ENCODE measurements at regions not wholly inside any gene's neighbourhood (a gene's known extent, or its start where the extent isn't known, plus 50 kb on each side); places are given as distances from the start of the nearest gene placed in this dataset.

DNA sequence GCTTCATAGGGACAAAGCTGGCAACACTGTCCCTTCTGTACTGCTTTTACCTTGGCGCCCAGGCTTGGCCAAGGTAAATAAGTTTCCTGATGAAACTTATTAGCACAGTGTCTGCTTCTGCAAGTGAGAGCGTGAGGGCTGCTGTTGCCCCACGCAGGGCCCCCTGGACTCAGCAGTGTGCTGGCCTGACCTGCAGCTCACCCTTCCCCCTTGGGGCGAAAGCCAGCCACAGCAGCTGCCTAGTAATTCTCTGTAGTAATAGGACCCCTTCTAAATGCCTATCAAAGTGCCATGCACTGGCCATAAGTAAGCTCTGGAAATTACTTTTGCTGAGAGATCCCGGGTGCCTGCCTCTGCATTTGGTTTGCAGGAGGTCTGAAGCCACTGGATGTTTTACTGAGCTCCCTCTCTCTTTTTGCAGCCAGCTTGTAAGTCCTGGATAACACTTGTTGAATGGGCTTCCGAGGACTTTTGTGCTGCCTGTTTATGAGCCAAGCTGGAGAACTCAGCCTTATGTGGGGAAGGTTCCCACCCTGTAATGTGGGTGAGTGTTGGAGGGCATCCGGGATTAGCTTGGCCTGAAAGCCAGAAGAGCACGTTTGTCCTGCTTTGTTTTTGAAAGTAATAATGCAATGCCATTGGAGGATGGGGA, 293.9 kb downstream of the C7orf25 start:
- no peak for DNase-seq (ENCODE audit: low read depth in 2 of 2)

DNA sequence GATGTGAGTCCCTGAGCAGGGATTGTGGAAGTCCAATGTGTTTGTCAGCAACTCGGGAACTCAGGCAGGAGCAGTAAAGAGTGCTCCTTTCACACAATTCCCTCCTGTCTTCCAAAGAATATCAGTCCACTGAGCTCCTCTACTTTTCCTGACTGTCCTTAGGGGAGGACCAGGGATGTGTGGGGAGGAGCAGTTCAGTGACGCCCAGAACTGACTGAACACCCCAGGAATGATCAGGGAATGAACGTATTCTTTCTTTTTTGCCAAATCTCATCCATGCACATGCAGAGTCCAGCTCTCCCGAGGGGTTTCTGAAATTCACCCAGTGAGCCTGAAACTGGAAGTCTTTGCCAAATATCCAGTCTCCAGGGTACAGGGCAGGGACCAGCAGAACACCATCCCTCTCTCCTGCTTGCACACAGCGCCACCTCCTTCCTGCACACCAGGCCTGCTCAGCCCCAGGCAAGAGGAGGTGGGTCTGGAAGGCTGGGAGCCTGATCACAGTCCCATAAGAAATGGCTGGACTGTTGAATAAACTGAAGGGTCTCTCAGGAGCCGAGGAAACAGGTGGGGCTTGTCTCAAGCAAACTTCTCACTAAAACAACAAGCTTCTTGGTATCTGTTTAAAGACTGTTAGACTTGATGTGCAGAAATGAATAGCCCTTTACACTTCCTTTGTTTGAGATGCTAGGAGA, 294.7 kb downstream of the C7orf25 start:
- DNase-seq (ENCODE audit: low read depth in 2 of 2), result no peak

DNA sequence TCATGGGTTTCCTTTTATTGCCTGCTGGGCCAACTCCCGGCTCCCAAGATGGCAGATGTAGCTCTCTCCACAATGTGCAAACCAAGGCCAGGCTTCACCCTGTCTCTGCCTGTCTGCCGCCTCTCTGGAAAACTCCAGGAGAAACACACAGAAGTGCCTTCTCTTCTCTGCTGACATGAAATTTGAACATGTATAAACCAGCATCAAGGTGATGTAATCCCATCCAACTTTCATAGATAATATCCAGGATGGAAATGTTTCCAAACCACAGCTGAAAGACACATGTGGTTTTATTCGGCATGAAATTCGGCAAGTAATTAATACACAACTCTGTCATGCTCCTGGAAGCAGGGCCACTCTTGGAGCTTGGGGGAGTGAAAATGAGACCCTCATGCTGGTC, 297.2 kb downstream of the C7orf25 start:
- DNase-seq (ENCODE audit: low read depth in 2 of 2), result peak in 1 of 2 experiments; percentile 26

DNA sequence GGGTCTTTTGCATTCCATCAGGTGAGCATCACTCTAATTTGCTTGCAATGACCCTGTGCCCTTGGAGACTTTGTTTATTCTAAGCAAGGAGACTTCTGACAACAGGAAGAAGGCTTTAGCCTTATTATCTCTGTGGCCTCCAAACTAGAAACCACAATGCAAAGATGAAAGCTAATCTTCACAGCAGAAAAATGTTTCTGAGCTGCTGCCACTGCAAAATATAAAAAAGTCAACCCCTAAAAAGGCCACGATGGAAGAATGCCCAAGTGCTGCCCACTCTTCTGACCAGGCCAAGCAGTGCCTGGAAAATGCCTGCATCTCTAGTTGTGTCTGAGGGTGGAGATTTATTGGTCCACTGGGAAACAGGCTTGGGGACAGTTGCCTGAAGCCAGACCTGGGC, 299.9 kb downstream of the C7orf25 start:
- DNase-seq (ENCODE audit: low read depth in 2 of 2), result no peak

DNA sequence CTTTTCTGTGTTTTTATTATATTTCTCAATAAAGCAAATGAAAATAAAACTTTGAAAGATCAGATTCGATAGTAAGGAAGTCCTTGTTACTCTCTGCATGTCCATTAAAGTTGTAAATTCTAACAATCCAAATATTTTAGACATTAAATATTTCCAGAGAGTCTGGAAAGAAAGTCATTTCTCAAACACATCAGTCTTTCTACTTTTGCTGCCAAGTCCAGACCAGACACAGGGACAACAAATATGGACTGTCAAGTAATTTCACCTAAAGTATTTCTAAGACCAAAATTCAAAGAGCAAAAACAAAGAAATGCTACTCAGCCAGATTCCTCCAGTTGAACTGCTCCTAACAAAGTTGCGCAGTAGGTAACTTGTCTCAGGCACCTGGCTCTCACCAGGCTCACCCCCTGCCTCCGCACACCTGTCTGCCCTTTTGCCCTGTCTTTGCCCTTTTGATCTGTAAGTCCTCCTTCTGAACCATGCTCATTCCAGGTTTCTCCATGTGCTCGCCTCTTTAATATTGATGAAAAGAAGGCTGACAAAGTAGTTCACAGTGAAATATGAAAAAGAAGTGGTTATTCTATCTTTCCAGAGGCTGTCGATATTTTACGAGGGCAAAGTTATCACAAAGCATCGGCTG, 300.5 kb downstream of the C7orf25 start:
- no peak for DNase-seq (ENCODE audit: low read depth in 2 of 2)

DNA sequence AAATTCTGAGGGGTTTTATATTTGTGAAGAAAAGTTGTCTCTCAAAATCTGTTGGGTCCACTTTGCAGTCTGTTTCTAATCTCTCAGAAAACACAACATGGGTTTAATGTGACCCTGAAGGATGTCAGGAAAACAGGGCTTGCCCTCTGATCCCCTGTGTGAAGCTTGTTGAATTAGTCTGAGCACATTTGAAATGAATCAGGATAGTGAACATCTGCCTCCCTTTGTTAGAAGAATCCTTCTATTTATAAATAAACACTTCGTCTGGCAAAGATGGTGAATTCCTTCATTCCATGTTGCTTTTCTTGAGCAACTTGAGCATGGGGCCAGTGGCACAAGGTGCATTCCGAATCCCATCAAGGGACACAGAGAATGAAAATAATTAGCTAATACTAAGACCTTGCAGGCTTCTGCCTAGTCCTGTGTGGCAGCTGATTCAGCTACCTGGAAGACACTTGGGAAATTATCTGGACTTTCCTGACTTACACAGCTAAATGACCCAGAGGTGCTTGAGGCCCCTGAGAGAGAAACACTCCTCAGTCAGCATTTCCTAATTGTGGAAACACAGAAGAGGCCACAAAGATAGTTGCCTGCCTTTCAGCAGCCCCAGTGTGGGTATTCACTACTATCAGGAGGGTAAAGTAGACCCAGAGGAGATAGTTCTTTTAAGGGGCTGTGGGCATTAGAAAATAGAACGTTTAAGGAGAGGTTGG, 305.5 kb downstream of the C7orf25 start:
- no peak for DNase-seq (ENCODE audit: low read depth in 2 of 2)

DNA sequence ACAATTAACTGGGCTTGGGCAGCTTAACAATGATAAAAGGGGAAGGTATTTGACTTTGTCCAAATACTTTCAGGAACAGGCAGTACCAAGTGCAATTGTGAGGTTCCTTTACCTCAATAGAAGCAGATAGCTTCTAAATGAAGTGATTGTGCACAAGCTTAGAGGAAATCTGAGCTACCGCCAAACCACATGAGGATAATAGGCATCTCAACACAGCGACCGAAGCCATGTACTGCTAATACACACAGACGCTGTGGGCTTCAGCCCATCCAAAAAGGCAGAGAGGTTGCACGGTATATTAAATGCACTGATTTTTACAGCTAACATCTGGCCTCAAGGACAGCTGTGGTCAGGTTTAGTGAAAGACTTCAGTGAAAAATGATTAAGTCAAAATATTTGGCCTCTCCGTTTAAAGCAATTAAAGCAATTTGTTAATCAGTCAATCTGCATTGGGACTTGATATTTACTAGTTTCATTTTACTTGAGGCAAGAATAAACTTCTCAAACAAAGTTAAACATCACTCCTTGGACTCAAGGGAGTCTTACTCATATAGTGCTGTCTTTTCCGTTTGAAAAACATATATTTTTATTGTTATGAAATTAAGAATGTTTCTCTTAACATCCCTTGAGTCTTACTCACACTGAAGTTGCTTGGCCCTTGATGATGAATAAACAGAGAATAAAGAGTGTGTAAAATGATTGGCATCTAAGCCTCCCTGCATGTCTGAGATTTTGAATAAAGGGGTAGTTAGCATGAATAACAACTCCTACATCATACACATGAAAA, 306.3 kb downstream of the C7orf25 start:
- DNase-seq (ENCODE audit: low read depth in 2 of 2), result peak; percentile 27 to 28

DNA sequence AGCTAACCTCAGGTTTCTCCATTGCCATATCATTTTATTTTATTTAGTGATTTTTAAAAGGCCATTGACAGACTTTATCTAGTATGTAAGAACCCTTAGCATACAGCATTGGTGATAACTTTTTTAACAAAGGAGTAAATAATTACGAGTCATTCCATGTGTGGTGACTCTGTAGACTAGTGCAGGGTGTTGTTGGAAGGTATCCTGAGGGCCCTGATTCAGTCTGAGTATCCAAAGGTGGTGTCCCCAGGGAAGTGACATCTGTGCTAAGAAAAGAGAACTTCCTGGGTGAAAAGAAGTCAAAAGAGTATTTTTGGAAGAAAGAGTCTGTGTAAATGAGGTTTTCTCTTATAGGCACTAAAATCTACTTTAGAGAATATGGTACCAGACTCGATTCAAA, 308.4 kb downstream of the C7orf25 start:
- DNase-seq (ENCODE audit: low read depth in 2 of 2), result no peak

DNA sequence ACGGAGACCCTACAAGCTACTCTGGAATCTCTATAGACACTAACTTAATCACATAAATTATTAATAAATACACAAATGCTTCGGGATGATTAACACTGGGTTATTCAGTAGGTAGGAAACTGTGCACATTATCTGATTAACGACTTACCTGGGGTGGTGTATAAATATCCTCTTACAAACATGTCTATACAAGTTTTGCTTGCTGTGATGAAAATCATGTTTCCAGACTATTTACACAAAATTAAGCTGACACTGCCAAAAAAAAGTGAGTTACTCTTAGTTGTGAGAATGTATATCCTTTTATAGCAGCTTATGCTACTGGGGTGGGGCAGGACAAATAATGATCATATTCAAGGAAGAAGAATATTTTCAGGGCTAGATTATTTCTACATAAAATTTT, 314.6 kb downstream of the C7orf25 start:
- DNase-seq (ENCODE audit: low read depth in 2 of 2), result no peak

DNA sequence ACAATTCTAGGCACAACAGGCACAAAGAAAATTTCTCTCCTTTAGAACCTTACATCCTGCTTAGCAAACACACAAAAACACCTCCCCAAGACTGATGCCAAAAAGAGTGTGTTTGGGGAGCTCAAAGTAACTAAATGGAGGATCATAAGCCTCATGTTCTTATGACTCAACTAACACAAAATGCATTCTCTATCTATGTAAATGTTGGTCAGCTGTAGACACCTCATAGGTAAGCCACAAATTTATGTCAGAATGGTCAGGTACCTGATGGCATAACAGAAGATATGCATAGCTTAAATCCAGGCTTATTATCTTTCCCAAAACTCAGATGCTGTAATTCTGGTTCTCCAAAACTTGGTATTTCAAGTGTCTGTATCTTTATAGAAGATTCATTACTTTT, 315.1 kb downstream of the C7orf25 start:
- DNase-seq (ENCODE audit: low read depth in 2 of 2), result no peak

DNA sequence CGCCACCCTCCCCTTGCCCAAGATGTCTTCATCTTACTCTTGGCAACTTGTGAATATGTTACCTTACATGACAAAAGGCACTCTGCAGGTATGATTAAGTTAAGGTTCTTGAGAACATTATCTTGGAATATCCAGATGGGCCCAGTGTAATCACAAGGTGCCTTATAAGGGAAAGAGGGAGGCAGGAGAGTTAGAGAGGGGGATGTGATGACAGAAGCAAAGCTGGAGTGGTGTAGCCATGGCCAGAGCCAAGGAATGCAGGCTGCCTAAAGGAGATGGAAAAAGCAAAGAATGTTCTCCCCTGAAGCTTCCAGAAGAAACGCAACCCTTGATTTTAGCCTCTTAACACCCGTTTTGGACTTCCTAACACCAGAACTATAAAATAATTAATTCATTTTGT, 318.0 kb downstream of the C7orf25 start:
- DNase-seq (ENCODE audit: low read depth in 2 of 2), result no peak

DNA sequence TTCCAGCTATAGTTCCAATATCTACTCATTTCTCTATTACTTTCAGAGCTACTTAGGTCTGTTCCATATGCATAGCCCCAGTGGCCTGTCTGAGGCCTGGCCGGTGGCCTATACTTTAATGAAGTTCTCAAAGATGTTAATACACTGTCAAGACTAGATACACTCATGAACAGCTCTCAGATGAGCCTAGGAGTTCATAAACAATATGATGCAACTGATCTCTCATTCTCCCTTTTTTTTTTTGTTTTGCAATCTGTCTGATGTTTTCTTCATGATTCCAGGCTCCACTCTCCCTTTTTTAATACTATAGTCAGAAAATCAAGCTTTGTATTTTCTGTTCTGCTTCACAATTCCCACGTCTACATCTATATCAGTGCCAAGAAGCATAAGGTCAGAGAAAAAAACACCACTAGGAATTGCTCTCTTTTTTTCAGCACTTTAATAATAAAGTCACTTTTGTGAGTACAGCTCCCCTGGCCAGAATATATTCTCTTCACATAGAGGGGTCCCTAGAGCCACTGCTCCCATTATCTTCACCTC, 321.0 kb downstream of the C7orf25 start:
- no peak for DNase-seq (ENCODE audit: low read depth in 2 of 2)

DNA sequence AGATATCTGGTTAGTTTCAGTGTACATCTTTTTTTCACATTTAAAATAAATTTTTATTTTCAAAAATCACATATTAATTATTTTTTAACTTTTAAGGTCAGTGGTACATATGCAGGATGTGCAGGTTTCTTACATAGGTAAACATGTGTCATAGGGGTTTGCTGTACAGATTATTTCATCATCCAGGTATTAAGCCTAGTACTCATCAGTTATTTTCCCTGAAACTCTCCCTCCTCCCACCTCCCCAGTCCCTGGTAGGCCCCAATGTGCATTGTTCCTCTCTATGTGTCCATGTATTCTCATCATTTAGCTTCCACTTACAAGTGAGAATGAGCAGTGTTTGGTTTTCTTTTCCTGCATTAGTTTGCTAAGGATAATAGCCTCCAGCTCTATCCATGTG, 323.0 kb downstream of the C7orf25 start:
- no peak for DNase-seq (ENCODE audit: low read depth in 2 of 2)

DNA sequence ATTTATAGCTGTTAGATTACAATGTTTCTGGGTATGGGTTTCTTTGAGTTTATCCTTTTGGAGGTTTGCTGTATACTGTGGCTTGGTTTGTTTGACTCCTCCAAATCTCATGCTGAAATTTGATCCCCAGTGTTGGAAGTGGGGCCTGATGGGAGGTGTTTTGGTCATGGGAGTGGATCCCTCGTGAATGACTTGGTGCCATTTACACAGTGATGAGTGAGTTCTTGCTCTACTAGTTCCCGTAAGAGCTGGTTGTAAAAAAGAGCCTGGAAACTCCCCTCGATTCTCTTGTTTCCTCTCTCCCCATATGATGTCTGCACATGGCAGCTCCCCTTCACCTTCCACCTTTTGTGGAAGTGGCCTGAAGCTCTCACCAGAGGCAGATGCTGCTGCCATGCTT, 324.1 kb downstream of the C7orf25 start:
- no peak for DNase-seq (ENCODE audit: low read depth in 2 of 2)

DNA sequence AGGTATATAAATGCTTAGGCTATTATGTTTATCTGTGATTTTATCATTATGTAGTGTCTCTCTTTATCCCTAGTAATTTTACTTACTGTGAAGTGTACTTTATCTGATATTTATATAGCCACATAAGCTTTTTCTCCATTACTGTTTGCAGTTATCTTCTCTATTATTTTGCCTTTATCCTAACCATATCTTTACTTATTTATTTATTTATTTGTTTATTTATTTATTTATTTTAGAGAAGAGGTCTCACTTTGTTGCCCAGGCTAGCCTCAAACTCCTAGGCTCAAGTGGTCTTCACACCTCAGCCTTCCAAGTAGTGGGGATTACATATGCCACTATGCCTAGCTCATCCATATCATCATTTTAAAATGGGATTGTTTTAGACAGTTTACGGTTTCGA, 331.8 kb downstream of the C7orf25 start:
- no peak for DNase-seq (ENCODE audit: low read depth in 2 of 2)

DNA sequence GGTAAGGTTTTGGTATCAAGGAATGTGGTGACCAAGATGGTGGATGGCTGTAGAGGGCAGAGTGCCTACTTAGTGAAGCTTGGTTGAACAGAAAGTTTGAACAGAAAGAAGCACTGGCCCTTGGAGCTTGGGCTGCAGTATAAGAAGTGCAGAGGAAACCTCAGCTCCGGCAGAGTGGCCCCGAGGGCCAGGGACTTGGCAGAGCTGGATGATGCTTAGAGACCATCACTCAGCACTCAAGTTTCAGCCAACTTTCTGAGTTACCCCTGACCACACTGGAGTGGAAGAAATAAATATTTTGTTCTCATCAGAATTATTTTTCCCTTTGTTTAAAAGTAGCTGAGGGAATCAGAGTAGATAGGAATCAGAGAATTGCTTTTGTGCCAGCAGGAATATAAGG, 336.7 kb downstream of the C7orf25 start:
- no peak for DNase-seq (ENCODE audit: low read depth in 2 of 2)

DNA sequence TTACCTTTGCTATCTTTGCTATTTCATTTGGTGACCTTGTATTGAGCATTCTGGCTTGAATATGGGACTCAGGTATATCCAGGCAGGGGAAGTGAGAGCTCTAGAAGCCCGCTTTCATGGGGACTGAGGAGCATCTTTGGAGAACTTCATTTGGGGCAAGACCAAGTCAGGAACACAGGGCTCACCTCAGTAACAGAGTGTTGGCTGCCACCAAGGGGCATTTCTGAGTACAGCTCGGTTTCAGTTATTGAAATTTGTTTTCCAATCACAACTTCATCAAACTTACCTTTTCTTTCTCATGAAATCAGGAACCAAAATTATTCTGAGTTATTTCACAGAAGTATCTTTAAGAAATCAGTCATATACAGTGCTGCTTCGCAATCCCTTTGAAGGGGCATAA, 337.2 kb downstream of the C7orf25 start:
- no peak for DNase-seq (ENCODE audit: low read depth in 2 of 2)

DNA sequence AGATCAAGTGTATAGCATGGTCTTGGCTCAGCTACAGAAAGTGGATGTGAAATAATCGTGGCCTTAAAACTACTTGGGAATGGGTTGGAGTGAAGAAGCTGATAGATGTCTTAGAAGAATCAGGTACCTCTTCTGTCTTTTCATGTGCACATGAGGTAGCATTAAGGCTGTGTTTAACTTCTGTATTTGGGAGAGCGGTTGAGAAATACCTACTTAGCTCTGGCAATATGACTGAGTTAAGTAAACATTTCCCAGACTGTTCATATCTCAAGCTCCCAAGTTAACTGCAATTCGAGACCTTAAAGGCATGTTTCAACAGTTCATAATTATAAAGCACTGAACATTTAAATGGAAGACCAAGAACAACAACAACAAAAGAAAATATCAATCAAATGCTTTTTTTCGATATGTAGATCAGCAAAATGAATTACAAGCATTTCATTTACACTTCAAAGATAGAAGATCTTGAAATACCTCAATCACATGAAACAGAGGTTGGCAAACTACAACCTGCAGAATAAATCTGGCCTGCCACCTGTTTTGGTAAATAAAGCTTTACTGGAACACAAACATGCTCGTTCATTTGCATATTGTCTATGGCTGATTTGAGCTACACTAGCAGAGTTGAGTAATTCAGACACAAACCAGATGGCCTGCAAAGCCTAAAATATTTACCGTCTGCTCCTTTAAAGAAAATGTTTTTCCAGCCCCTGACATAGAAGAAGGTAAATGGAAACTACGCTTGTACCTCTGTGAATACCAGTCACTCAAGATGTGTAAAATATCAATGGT, 337.1 kb upstream of the GLI3 start:
- no peak for DNase-seq (ENCODE audit: low read depth in 2 of 2)

DNA sequence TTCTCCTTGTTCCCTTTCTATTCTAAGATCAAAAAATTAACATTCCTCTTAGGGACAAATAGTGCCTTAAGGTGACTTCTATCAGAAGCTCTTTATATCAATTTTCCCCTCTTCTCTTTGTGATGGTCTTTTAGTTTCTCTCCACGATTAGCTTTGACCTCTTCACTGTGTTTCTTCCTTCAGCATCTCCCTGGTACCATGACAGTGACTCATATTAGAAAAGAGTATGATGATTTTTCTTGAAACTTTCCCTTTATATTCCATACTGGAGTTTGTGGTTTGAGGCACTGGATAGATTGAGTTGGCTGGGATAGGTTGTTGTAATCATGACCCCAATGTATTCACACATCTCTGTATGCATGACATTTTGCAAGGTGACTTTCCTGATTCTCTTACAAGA, 335.6 kb upstream of the GLI3 start:
- no peak for DNase-seq (ENCODE audit: low read depth in 2 of 2)

DNA sequence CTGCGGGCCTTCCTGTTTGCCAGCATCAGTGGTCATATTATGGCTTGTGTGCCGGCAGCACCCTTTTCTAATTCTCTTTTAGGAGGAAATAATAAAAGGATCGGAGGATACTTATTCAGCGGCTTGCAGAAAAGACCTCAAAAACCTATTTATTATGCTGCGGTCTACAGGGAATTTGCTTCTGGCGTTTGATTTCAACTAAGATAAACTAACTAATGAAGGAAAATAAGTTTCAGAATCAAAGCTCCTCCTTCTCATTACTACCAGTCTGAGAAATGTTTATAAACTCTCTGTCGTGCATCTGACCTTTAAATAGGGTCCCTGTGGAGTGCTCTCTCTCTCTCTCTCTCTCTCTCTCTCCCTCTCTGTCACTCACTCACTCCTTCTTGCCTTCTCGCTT, 335.0 kb upstream of the GLI3 start:
- DNase-seq (ENCODE audit: low read depth in 2 of 2), result no peak

DNA sequence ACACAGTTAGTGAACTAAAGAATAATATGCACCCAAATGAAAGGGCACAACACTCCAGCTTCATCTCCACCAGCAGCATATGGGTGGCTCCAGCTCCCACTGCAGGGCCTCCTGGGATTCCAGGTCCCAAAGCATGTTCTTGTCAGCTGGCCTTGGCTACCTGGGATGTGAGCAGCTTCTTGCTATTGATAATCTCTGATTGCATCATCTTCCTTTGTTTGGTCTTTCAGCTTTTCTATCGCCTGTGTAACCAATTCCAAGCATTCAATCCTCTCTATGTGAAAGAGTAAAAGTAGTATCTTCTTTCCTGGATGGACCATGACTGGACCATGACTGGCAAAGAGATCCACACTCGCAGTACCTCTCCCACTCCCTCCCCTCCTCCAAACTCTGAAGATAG, 333.9 kb upstream of the GLI3 start:
- no peak for DNase-seq (ENCODE audit: low read depth in 2 of 2)

Data from fibroblast of skin of left quadriceps (primary cell).